ENCODE measurements at regions not wholly inside any gene's neighbourhood (a gene's known extent, or its start where the extent isn't known, plus 50 kb on each side); places are given as distances from the start of the nearest gene placed in this dataset.

GRCh38 chr2:48120759-48121242 lies 193.7 kb upstream of the FOXN2 start:
- intact Hi-C loops (cut with DNase I; ENCODE audit: low total_unique reads) = no loop called here
- Histone ChIP-seq H3K27me3 (no peaks in the 10 kb centered on the region), H3K9me3 (no peaks in the 10 kb centered on the region), H3K36me3 (no peaks in the 10 kb centered on the region), H3K27ac (no peak overlapping the region), H3K4me1 (no peaks in the 10 kb centered on the region), H3K4me3 (no peak overlapping the region)
- in situ Hi-C loops (cut with MboI; ENCODE audit: low pct_ligation_motif_present in 1 of 4, low pct_unique_long_range_greater_than_20kb in 1 of 4, low sequenced_read_pairs in 3 of 4) = no loop called here
- no peak for DNase-seq
- TF ChIP-seq POLR2A (IDR thresholded peaks at IDR 0.05) (no peak), POLR2AphosphoS5 (IDR thresholded peaks at IDR 0.05) (no peak), EP300 (IDR thresholded peaks at IDR 0.05; ENCODE audit: low read depth) (no peak), CTCF (IDR thresholded peaks at IDR 0.05) (no peak)
- 50 to 73% methylated on average over 1 of the region's 1 CpG for WGBS, 2 donors (ENCODE audit: low coverage in 1 of 2)

GRCh38 chr2:48122166-48122565 lies 192.3 kb upstream of the FOXN2 start:
- H3K27ac ChIP-seq = no peak overlapping the region
- no peak for DNase-seq
- intact Hi-C loops (cut with DNase I; ENCODE audit: low total_unique reads) (no loop called here), in situ Hi-C loops (cut with MboI; ENCODE audit: low pct_ligation_motif_present in 1 of 4, low pct_unique_long_range_greater_than_20kb in 1 of 4, low sequenced_read_pairs in 3 of 4) (no loop called here)
- TF ChIP-seq EP300 (IDR thresholded peaks at IDR 0.05; ENCODE audit: low read depth) (no peak), CTCF (IDR thresholded peaks at IDR 0.05) (no peak), POLR2A (IDR thresholded peaks at IDR 0.05) (no peak), POLR2AphosphoS5 (IDR thresholded peaks at IDR 0.05) (no peak)
- no peaks in the 10 kb centered on the region for H3K27me3 ChIP-seq
- WGBS, 2 donors (ENCODE audit: low coverage in 1 of 2) = 84 to 93% methylated on average over 4 of the region's 4 CpGs
- H3K4me1 ChIP-seq = no peaks in the 10 kb centered on the region
- no peak overlapping the region for H3K4me3 ChIP-seq
- no peaks in the 10 kb centered on the region for H3K36me3 ChIP-seq
- H3K9me3 ChIP-seq = no peaks in the 10 kb centered on the region

GRCh38 chr2:48124592-48124991 lies 189.9 kb upstream of the FOXN2 start:
- Histone ChIP-seq H3K4me1 (no peaks in the 10 kb centered on the region), H3K36me3 (no peaks in the 10 kb centered on the region), H3K4me3 (no peak overlapping the region), H3K27me3 (no peaks in the 10 kb centered on the region), H3K9me3 (no peaks in the 10 kb centered on the region), H3K27ac (no peak overlapping the region)
- DNase-seq = no peak
- in situ Hi-C loops (cut with MboI; ENCODE audit: low pct_ligation_motif_present in 1 of 4, low pct_unique_long_range_greater_than_20kb in 1 of 4, low sequenced_read_pairs in 3 of 4) = no loop called here
- WGBS, 2 donors (ENCODE audit: low coverage in 1 of 2) = 100% methylated on average over 1 of the region's 1 CpG; no CpG with 5 or more reads in 1 of the 2 donors
- no peak for TF ChIP-seq POLR2AphosphoS5 (IDR thresholded peaks at IDR 0.05)
- TF ChIP-seq EP300 (IDR thresholded peaks at IDR 0.05; ENCODE audit: low read depth) = no peak
- no peak for TF ChIP-seq POLR2A (IDR thresholded peaks at IDR 0.05)
- no peak for TF ChIP-seq CTCF (IDR thresholded peaks at IDR 0.05)
- intact Hi-C loops (cut with DNase I; ENCODE audit: low total_unique reads) = no loop called here

- intact Hi-C loops (cut with DNase I; ENCODE audit: low total_unique reads) (no loop called here), in situ Hi-C loops (cut with MboI; ENCODE audit: low pct_ligation_motif_present in 1 of 4, low pct_unique_long_range_greater_than_20kb in 1 of 4, low sequenced_read_pairs in 3 of 4) (no loop called here)
- H3K27me3 ChIP-seq = no peaks in the 10 kb centered on the region
- no peak for DNase-seq
- H3K4me3 ChIP-seq = no peak overlapping the region
- no peaks in the 10 kb centered on the region for H3K4me1 ChIP-seq
- whole genome bisulfite sequencing, 2 donors (ENCODE audit: low coverage in 1 of 2) = 91% methylated on average over 3 of the region's 3 CpGs; no CpG with 5 or more reads in 1 of the 2 donors
- no peak overlapping the region for H3K27ac ChIP-seq
- H3K36me3 ChIP-seq = no peaks in the 10 kb centered on the region
- TF ChIP-seq POLR2AphosphoS5 (IDR thresholded peaks at IDR 0.05) = no peak
- no peak for TF ChIP-seq EP300 (IDR thresholded peaks at IDR 0.05; ENCODE audit: low read depth)
- no peak for TF ChIP-seq CTCF (IDR thresholded peaks at IDR 0.05)
- no peaks in the 10 kb centered on the region for H3K9me3 ChIP-seq
Observed at GRCh38 chr2:48126162-48126561, 188.3 kb upstream of the FOXN2 start.
